GM12878 (cell line): ENCODE measurements at regions not wholly inside any gene's neighbourhood (a gene's known extent, or its start where the extent isn't known, plus 50 kb on each side); places are given as distances from the start of the nearest gene placed in this dataset.

Experiments used
- ATAC-seq: fragments of 200-7000 bp; cut with Tn5 transposase; 3 replicates; pipeline ENCODE4 v1.9.1; 2020; ENCODE audit warnings: mild to moderate bottlenecking, moderate library complexity
- BruUV-seq: library from RNA; stranded (reverse); fragments of 400-500 nt; replicated peaks from 2 replicates; lab custom pipeline; 2021; lab: Mats Ljungman, UMichigan
- CTCF ChIA-PET: fragments of 300-600 bp; sonication (Branson Sonifier 250); formaldehyde crosslinking; extraction: SDS; loops from one replicate; lab custom pipeline; 2021; ENCODE audit warnings: inconsistent platforms; lab: Yijun Ruan, JAX
- POLR2A ChIA-PET: fragments of 350-600 bp; formaldehyde crosslinking; extraction: SDS; loops from one replicate; lab custom pipeline; 2021; ENCODE audit warnings: inconsistent platforms; lab: Charles Lee
- RAD21 ChIA-PET: fragments of 300-600 bp; sonication (Branson Sonifier 250); formaldehyde crosslinking; loops from one replicate; lab custom pipeline; 2023; ENCODE audit warnings: antibody characterized with exemption; ENCODE audit not compliant: unreplicated experiment; lab: Charles Lee
- SMC1A ChIA-PET: fragments of 300-600 bp; sonication (Branson Sonifier 250); formaldehyde crosslinking; loops from one replicate; lab custom pipeline; 2023; ENCODE audit not compliant: unreplicated experiment, uncharacterized antibody; lab: Charles Lee
- DNase-seq: peaks from one replicate; pipeline ENCODE4 v3.0.0-alpha.2; 2011; ENCODE audit warnings: low read depth, low spot score
- FAIRE-seq: peaks from 3 replicates; lab custom pipeline; 2011; peaks lifted over from hg19 to GRCh38; lab: Jason Lieb, UNC
- H2AFZ ChIP-seq: 2 replicates; pipeline ENCODE4 v1.6.0; 2011; ENCODE audit warnings: low read depth, low read length, control low read depth; ENCODE audit not compliant: control insufficient read depth
- H3K27ac ChIP-seq: 2 replicates; pipeline ENCODE4 v1.5.1; 2011; ENCODE audit warnings: control low read depth; ENCODE audit not compliant: control insufficient read depth, insufficient read depth
- H3K27me3 ChIP-seq, 2 experiments: replicated peaks in 1 of 2; 2 replicates each; pipeline versions ENCODE4 v1.6.0 to v1.6.1; 2011; ENCODE audit warnings: low read length in 1 of 2; ENCODE audit not compliant: control insufficient read depth in 2 of 2, insufficient read depth in 2 of 2
- H3K36me3 ChIP-seq, 2 experiments: 2 replicates each; pipeline ENCODE4 v1.5.1; 2011; ENCODE audit warnings: low read length in 1 of 2; ENCODE audit not compliant: control insufficient read depth in 2 of 2, insufficient read depth in 2 of 2
- H3K4me1 ChIP-seq: 2 replicates; pipeline ENCODE4 v1.6.1; 2011; ENCODE audit warnings: mild to moderate bottlenecking, low read length, moderate library complexity, mixed read lengths; ENCODE audit not compliant: control insufficient read depth, insufficient read depth
- H3K4me2 ChIP-seq: 2 replicates; pipeline ENCODE4 v1.6.0; 2011; ENCODE audit warnings: control low read depth; ENCODE audit not compliant: control insufficient read depth, insufficient read depth
- H3K4me3 ChIP-seq: fragments of 200-600 bp; sonication (generic); 2 replicates; pipeline ENCODE4 v1.5.1; 2016
- H3K79me2 ChIP-seq: 2 replicates; pipeline ENCODE4 v1.6.0; 2011; ENCODE audit warnings: low read length; ENCODE audit not compliant: control insufficient read depth, insufficient read depth
- H3K9ac ChIP-seq: 2 replicates; pipeline ENCODE4 v1.8.0; 2011; ENCODE audit warnings: low read length, control low read depth, mixed read lengths; ENCODE audit not compliant: control insufficient read depth, insufficient read depth
- H3K9me3 ChIP-seq: replicated peaks from 3 replicates; pipeline ENCODE4 v1.5.1; 2011; ENCODE audit warnings: mild to moderate bottlenecking, low read length; ENCODE audit not compliant: control insufficient read depth, insufficient read depth
- H4K20me1 ChIP-seq: 2 replicates; pipeline ENCODE4 v1.6.0; 2011; ENCODE audit not compliant: control insufficient read depth, insufficient read depth
- BACH1 ChIP-seq: fragments of 450-650 bp; IDR thresholded peaks from 2 replicates; pipeline ENCODE4 v1.6.1; 2017; ENCODE audit warnings: mild to moderate bottlenecking, borderline replicate concordance
- BHLHE40 ChIP-seq, 2 experiments: fragments of 450-650 bp in 1 of 2; IDR thresholded peaks; 2 replicates each; pipeline ENCODE4 v1.6.1; 2011 to 2017; ENCODE audit warnings: low read depth in 2 of 2, borderline replicate concordance in 1 of 2, improper control_type of control experiment in 1 of 2, low read length in 1 of 2, mild to moderate bottlenecking in 1 of 2
- BRCA1 ChIP-seq: IDR thresholded peaks from 2 replicates; pipeline ENCODE4 v1.6.1; 2011; ENCODE audit warnings: low read depth, low read length, improper control_type of control experiment
- CBX5 ChIP-seq: sonication (generic); IDR thresholded peaks from 2 replicates; pipeline ENCODE4 v1.6.1; 2016; ENCODE audit warnings: low read depth, moderate library complexity, mild to moderate bottlenecking, inconsistent platforms
- CEBPB ChIP-seq, 2 experiments: fragments of 150-350 bp in 1 of 2; IDR thresholded peaks; 2 replicates each; pipeline ENCODE4 v1.6.1; 2012 to 2014; ENCODE audit warnings: low read depth in 2 of 2, low read length in 2 of 2, borderline replicate concordance in 1 of 2, inconsistent platforms in 1 of 2
- CEBPZ ChIP-seq: fragments of 150-350 bp; IDR thresholded peaks from 2 replicates; pipeline ENCODE4 v1.6.1; 2016; ENCODE audit warnings: low read depth, low read length
- EZH2 ChIP-seq: IDR thresholded peaks from 2 replicates; pipeline ENCODE4 v1.6.1; 2012; ENCODE audit warnings: low read depth, mild to moderate bottlenecking, control low read depth, inconsistent platforms, low read length, borderline replicate concordance; ENCODE audit not compliant: control insufficient read depth
- FOXM1 ChIP-seq: IDR thresholded peaks from 2 replicates; pipeline ENCODE4 v1.6.1; 2012; ENCODE audit warnings: low read depth, mild to moderate bottlenecking, inconsistent platforms, low read length, moderate library complexity
- HDGF ChIP-seq: fragments of 450-650 bp; IDR thresholded peaks from 2 replicates; pipeline ENCODE4 v1.6.1; 2016; ENCODE audit warnings: antibody characterized with exemption
- IRF4 ChIP-seq: IDR thresholded peaks from 2 replicates; pipeline ENCODE4 v1.6.1; 2011; ENCODE audit warnings: low read depth, low read length
- MXI1 ChIP-seq: fragments of 150-350 bp; IDR thresholded peaks from 2 replicates; pipeline ENCODE4 v1.6.1; 2011; ENCODE audit warnings: low read depth, mild to moderate bottlenecking, inconsistent platforms, low read length, improper control_type of control experiment
- NFIC ChIP-seq: IDR thresholded peaks from 2 replicates; pipeline ENCODE4 v1.6.1; 2012; ENCODE audit warnings: low read depth, mild to moderate bottlenecking, inconsistent platforms, low read length, moderate library complexity
- NR2C2 ChIP-seq: IDR thresholded peaks from 2 replicates; pipeline ENCODE4 v1.6.1; 2011; ENCODE audit warnings: borderline replicate concordance, low read depth; ENCODE audit not compliant: control insufficient read depth, insufficient read length
- RAD51 ChIP-seq: fragments of 450-650 bp; IDR thresholded peaks from 2 replicates; pipeline ENCODE4 v1.6.1; 2016; ENCODE audit warnings: moderate library complexity, mild to moderate bottlenecking, inconsistent platforms
- REST ChIP-seq: IDR thresholded peaks from 2 replicates; pipeline ENCODE4 v1.6.1; 2012; ENCODE audit warnings: mild to moderate bottlenecking, low read depth, low read length
- SMAD1 ChIP-seq: fragments of 450-650 bp; IDR thresholded peaks from 2 replicates; pipeline ENCODE4 v1.6.1; 2018; ENCODE audit warnings: mild to moderate bottlenecking, low read depth; ENCODE audit not compliant: partially characterized antibody
- STAT3 ChIP-seq: IDR thresholded peaks from 2 replicates; pipeline ENCODE4 v1.6.1; 2011; ENCODE audit warnings: low read depth, low read length, improper control_type of control experiment
- WGBS: methylation state at CpG from one replicate; pipeline ENCODE4 v1.1.6; 2016; ENCODE audit warnings: low lambda C conversion rate; ENCODE audit not compliant: insufficient replicate concordance, insufficient coverage; ENCODE audit errors: missing lambda C conversion rate; 5-methylcytosine and 5-hydroxymethylcytosine counted together
- in situ Hi-C: fragments of 300-500 bp; cut with MboI; formaldehyde crosslinking; loops from 9 replicates; pipeline ENCODE4 v1.14.3; 2018; ENCODE audit warnings: mixed read lengths
- intact Hi-C: fragments of 100-400 bp; cut with micrococcal nuclease; formaldehyde crosslinking; loops from one replicate; pipeline ENCODE4 v1.14.2; 2022; ENCODE audit not compliant: unreplicated experiment

GRCh38 chr11:42195289-42196013 lies 736.0 kb upstream of the LRRC4C start:
- Histone ChIP-seq H3K9me3 (no peaks in the 10 kb centered on the region), H3K27ac (no peak overlapping the region), H3K36me3 (no peaks in the 10 kb centered on the region), H3K4me2 (no peak overlapping the region), H3K4me3 (no peak overlapping the region), H2AFZ (no peak overlapping the region), H3K27me3 (no peaks in the 10 kb centered on the region), H3K4me1 (no peaks in the 10 kb centered on the region), H4K20me1 (no peaks in the 10 kb centered on the region), H3K9ac (no peak overlapping the region), H3K79me2 (no peaks in the 10 kb centered on the region)
- in situ Hi-C loops (no loop called here), intact Hi-C loops (no loop called here)
- no TSS peak for BruUV-seq
- RAD21 ChIA-PET: no interaction called here
- CTCF ChIA-PET: no interaction called here
- POLR2A ChIA-PET: no interaction called here
- SMC1A ChIA-PET: no interaction called here
- 20% methylated on average over 3 of the region's 3 CpGs for WGBS
- ATAC-seq (no peak), DNase-seq (no peak), FAIRE-seq (no peak)
- no peak for TF ChIP-seq STAT3
- TF ChIP-seq FOXM1: no peak
- no peak for TF ChIP-seq NFIC
- TF ChIP-seq CEBPB (IDR thresholded peaks at IDR 0.05; ENCODE audit: borderline replicate concordance in 1 of 2, low read depth in 2 of 2, low read length in 2 of 2): no peak
- no peak for TF ChIP-seq NR2C2
- no peak for TF ChIP-seq IRF4
- no peak for TF ChIP-seq CEBPZ
- TF ChIP-seq EZH2: no peak
- no peak for TF ChIP-seq RAD51
- TF ChIP-seq BHLHE40 (IDR thresholded peaks at IDR 0.05; ENCODE audit: borderline replicate concordance in 1 of 2, low read depth in 2 of 2, low read length in 1 of 2): no peak
- TF ChIP-seq SMAD1: no peak
- no peak for TF ChIP-seq HDGF
- TF ChIP-seq CBX5: no peak
- TF ChIP-seq MXI1: no peak
- no peak for TF ChIP-seq BRCA1
- no peak for TF ChIP-seq BACH1
- no peak for TF ChIP-seq REST
